GM23338 (cell line): ENCODE measurements at regions not wholly inside any gene's neighbourhood (a gene's known extent, or its start where the extent isn't known, plus 50 kb on each side); places are given as distances from the start of the nearest gene placed in this dataset.
A peak's percentile ranks its signal among the peaks of the same experiment; 100 is the strongest.

Experiments
- ATAC-seq: fragments of 200-7000 bp; cut with Tn5 transposase; 3 replicates; pipeline ENCODE4 v1.9.1; 2020
- DNase-seq: peaks from one replicate; pipeline ENCODE4 v3.0.0-alpha.2; 2015; ENCODE audit warnings: low spot score
- H2AFZ ChIP-seq: fragments of 200-600 bp; sonication (generic); 2 replicates; pipeline ENCODE4 v1.8.0; 2016; ENCODE audit warnings: antibody characterized with exemption, mild to moderate bottlenecking, moderate library complexity
- H3F3A ChIP-seq: fragments of 200-600 bp; sonication (generic); replicated peaks from 2 replicates; pipeline ENCODE4 v1.8.0; 2017; ENCODE audit warnings: antibody characterized with exemption, mixed run types, low read depth
- H3K27ac ChIP-seq: fragments of 200-600 bp; sonication (generic); 2 replicates; pipeline ENCODE4 v1.6.1; 2016; ENCODE audit warnings: low read depth
- H3K27me3 ChIP-seq: fragments of 200-600 bp; sonication (generic); 2 replicates; pipeline ENCODE4 v1.8.0; 2016; ENCODE audit warnings: mild to moderate bottlenecking, mixed run types, moderate library complexity; ENCODE audit not compliant: insufficient read depth
- H3K36me3 ChIP-seq: fragments of 200-600 bp; sonication (generic); 2 replicates; pipeline ENCODE4 v1.8.0; 2016; ENCODE audit warnings: mild to moderate bottlenecking; ENCODE audit not compliant: insufficient read depth
- H3K4me1 ChIP-seq: fragments of 200-600 bp; sonication (generic); 2 replicates; pipeline ENCODE4 v1.8.0; 2016; ENCODE audit warnings: mild to moderate bottlenecking, moderate library complexity; ENCODE audit not compliant: insufficient read depth
- H3K4me2 ChIP-seq: fragments of 200-600 bp; sonication (generic); 2 replicates; pipeline ENCODE4 v1.7.1; 2017; ENCODE audit warnings: mixed run types
- H3K4me3 ChIP-seq: fragments of 200-600 bp; sonication (generic); 2 replicates; pipeline ENCODE4 v1.6.1; 2016; ENCODE audit warnings: mixed run types
- H3K79me2 ChIP-seq: fragments of 200-600 bp; sonication (generic); replicated peaks from 2 replicates; pipeline ENCODE4 v1.8.0; 2017; ENCODE audit warnings: mild to moderate bottlenecking; ENCODE audit not compliant: insufficient read depth
- H3K9me2 ChIP-seq: fragments of 200-600 bp; sonication (generic); 2 replicates; pipeline ENCODE4 v1.8.0; 2017; ENCODE audit not compliant: insufficient read depth
- H4K20me1 ChIP-seq: fragments of 200-600 bp; sonication (generic); replicated peaks from 2 replicates; pipeline ENCODE4 v1.8.0; 2017; ENCODE audit warnings: mild to moderate bottlenecking; ENCODE audit not compliant: insufficient read depth
- H3K27ac Mint-ChIP-seq: 2 replicates; pipeline ENCODE4 v1.8.0; 2020; ENCODE audit warnings: inconsistent platforms, mild to moderate bottlenecking, moderate library complexity, mixed read lengths
- H3K27me3 Mint-ChIP-seq: 3 replicates; pipeline ENCODE4 v1.8.0; 2022; ENCODE audit warnings: low read depth, mild to moderate bottlenecking, moderate library complexity, mixed read lengths, inconsistent platforms; ENCODE audit not compliant: insufficient read depth, poor library complexity
- H3K36me3 Mint-ChIP-seq: 3 replicates; pipeline ENCODE4 v1.8.0; 2021; ENCODE audit warnings: low read depth, mild to moderate bottlenecking, inconsistent platforms, moderate library complexity, mixed read lengths
- H3K4me1 Mint-ChIP-seq: 3 replicates; pipeline ENCODE4 v1.8.0; 2020; ENCODE audit warnings: mild to moderate bottlenecking, inconsistent platforms, mixed read lengths
- H3K4me3 Mint-ChIP-seq: 3 replicates; pipeline ENCODE4 v1.8.0; 2021; ENCODE audit warnings: moderate library complexity, mild to moderate bottlenecking, inconsistent platforms, mixed read lengths
- H3K9me3 Mint-ChIP-seq: 3 replicates; pipeline ENCODE4 v1.8.0; 2020; ENCODE audit warnings: moderate library complexity, mild to moderate bottlenecking, inconsistent platforms, mixed read lengths
- CTCF ChIP-seq, 2 experiments: fragments of 200-600 bp in 1 of 2; sonication (generic) in 1 of 2; conservative IDR thresholded peaks; 2 replicates each; pipeline versions ENCODE4 v1.5.1 to v1.6.1; 2016 to 2017; ENCODE audit warnings: antibody characterized with exemption in 2 of 2, low read depth in 2 of 2, mild to moderate bottlenecking in 2 of 2, moderate library complexity in 1 of 2
- EZH2 ChIP-seq: fragments of 200-600 bp; sonication (generic); IDR thresholded peaks from one replicate; pipeline ENCODE4 v1.8.0; 2017; ENCODE audit warnings: antibody characterized with exemption, mild to moderate bottlenecking, low read depth; ENCODE audit not compliant: unreplicated experiment
- EZH2phosphoT487 ChIP-seq: fragments of 200-600 bp; sonication (generic); IDR thresholded peaks from one replicate; pipeline ENCODE4 v1.8.1; 2018; ENCODE audit warnings: antibody characterized with exemption; ENCODE audit not compliant: unreplicated experiment
- NANOG ChIP-seq: IDR thresholded peaks from 2 replicates; pipeline ENCODE4 v1.6.1; 2016; ENCODE audit warnings: antibody characterized with exemption, borderline replicate concordance
- POLR2AphosphoS5 ChIP-seq: IDR thresholded peaks from 2 replicates; pipeline ENCODE4 v1.6.1; 2016; ENCODE audit warnings: antibody characterized with exemption, low read depth
- STAT1 ChIP-seq: IDR thresholded peaks from one replicate; pipeline ENCODE4 v1.6.1; 2016; ENCODE audit warnings: antibody characterized with exemption; ENCODE audit not compliant: unreplicated experiment
- ZNF462 ChIP-seq: fragments of 250-450 bp; sonication (Bioruptor Pico); IDR thresholded peaks from 2 replicates; pipeline ENCODE4 v1.5.0; 2020; ENCODE audit warnings: mild to moderate bottlenecking, moderate library complexity
- TF ChIP-seq, protein P1 (sequence below): IDR thresholded peaks from one replicate; pipeline ENCODE4 v1.6.1; 2018; ENCODE audit warnings: antibody characterized with exemption; ENCODE audit not compliant: unreplicated experiment

DNA sequence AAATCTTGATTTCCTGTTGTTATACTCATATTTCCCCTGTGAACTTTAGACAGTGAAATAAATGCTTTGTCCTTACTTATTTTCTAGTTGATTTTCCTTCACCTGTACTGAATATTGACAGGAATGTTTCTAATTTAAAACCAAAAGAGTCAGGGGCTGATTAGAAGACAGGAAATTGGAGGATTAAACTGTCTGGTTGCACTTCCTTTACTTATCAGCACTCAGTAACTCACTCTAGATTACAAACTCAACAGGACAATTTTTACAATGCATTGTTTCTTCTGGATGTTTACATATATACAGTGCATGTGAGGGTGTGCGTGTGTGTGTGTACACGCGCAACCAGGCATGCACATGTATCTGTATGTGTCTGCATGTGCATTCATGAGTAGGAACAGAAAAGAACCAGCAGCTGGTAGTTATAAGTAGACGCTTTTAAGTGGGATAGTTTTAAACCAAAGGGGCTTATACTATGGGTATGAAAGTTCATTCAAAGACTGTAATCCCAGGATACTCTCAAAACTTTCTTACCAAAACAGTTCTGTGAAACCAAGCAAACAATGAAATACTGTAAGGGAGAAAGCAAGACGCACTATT is 212.0 kb upstream of the NFIA start:
- 0 out of 2 replicates have a peak, but pooled peaks cover 2% of the 10 kb centered on the region for H3K9me2 ChIP-seq
- peak overlapping the region; percentile 63; the same call in 1 of the 2 replicates for H2AFZ ChIP-seq
- H3K4me3 ChIP-seq = no peak overlapping the region
- no peak overlapping the region for H3K4me2 ChIP-seq
- Mint-ChIP-seq H3K9me3 (no peaks in the 10 kb centered on the region), H3K27ac (0 out of 2 replicates have a peak overlapping the region, but pooled peaks have one; percentile 60), H3K36me3 (no peaks in the 10 kb centered on the region), H3K4me3 (no peak overlapping the region), H3K27me3 (no peaks in the 10 kb centered on the region), H3K4me1 (peaks cover 36% of the 10 kb centered on the region)
- ATAC-seq = no peak
- no peak overlapping the region for H3K27ac ChIP-seq
- H3K4me1 ChIP-seq = peaks cover 51% of the 10 kb centered on the region
- H4K20me1 ChIP-seq = no peaks in the 10 kb centered on the region
- no peak for DNase-seq
- H3K36me3 ChIP-seq = no peaks in the 10 kb centered on the region
- H3F3A ChIP-seq = no peaks in the 10 kb centered on the region
- TF ChIP-seq EZH2 (no peak), CTCF (conservative IDR thresholded peaks at IDR 0.05; ENCODE audit: low read depth in 2 of 2) (no peak), POLR2AphosphoS5 (no peak), EZH2phosphoT487 (no peak), NANOG (no peak), ZNF462 (CRISPR knock-in tag) (no peak), STAT1 (no peak)
- TF ChIP-seq, protein P1, sequence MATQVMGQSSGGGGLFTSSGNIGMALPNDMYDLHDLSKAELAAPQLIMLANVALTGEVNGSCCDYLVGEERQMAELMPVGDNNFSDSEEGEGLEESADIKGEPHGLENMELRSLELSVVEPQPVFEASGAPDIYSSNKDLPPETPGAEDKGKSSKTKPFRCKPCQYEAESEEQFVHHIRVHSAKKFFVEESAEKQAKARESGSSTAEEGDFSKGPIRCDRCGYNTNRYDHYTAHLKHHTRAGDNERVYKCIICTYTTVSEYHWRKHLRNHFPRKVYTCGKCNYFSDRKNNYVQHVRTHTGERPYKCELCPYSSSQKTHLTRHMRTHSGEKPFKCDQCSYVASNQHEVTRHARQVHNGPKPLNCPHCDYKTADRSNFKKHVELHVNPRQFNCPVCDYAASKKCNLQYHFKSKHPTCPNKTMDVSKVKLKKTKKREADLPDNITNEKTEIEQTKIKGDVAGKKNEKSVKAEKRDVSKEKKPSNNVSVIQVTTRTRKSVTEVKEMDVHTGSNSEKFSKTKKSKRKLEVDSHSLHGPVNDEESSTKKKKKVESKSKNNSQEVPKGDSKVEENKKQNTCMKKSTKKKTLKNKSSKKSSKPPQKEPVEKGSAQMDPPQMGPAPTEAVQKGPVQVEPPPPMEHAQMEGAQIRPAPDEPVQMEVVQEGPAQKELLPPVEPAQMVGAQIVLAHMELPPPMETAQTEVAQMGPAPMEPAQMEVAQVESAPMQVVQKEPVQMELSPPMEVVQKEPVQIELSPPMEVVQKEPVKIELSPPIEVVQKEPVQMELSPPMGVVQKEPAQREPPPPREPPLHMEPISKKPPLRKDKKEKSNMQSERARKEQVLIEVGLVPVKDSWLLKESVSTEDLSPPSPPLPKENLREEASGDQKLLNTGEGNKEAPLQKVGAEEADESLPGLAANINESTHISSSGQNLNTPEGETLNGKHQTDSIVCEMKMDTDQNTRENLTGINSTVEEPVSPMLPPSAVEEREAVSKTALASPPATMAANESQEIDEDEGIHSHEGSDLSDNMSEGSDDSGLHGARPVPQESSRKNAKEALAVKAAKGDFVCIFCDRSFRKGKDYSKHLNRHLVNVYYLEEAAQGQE = no peak
- H3K79me2 ChIP-seq = no peaks in the 10 kb centered on the region
- no peaks in the 10 kb centered on the region for H3K27me3 ChIP-seq
